A673 (cell line): ENCODE measurements at regions not wholly inside any gene's neighbourhood (a gene's known extent, or its start where the extent isn't known, plus 50 kb on each side); places are given as distances from the start of the nearest gene placed in this dataset.
"Not testable (repeated sequence)": the region's sequence is repeated elsewhere in the genome, so short reads cannot be mapped to it uniquely, and the experiment has no call there.

Experiments used
- BruUV-seq: library from RNA; stranded (reverse); fragments of 400-500 nt; replicated peaks from 2 replicates; lab custom pipeline; 2021; lab: Mats Ljungman, UMichigan
- CTCF ChIA-PET: fragments of 300-600 bp; sonication (Branson Sonifier 250); formaldehyde crosslinking; loops from one replicate; lab custom pipeline; 2022; ENCODE audit warnings: antibody characterized with exemption; lab: Charles Lee
- POLR2A ChIA-PET: fragments of 300-600 bp; sonication (Branson Sonifier 250); formaldehyde crosslinking; loops from one replicate; lab custom pipeline; 2022; ENCODE audit warnings: antibody characterized with exemption; ENCODE audit not compliant: low non-redundant PET; lab: Charles Lee
- DNase-seq: peaks from one replicate; pipeline ENCODE4 v3.0.0-alpha.2; 2015; ENCODE audit warnings: low spot score
- H3K27ac ChIP-seq: fragments of 200-600 bp; sonication (generic); 2 replicates; pipeline ENCODE4 v1.5.1; 2016; ENCODE audit warnings: mixed run types, low read depth, mild to moderate bottlenecking, mixed read lengths, antibody characterized with exemption, low read length; ENCODE audit not compliant: poor library complexity, severe bottlenecking
- H3K27me3 ChIP-seq: fragments of 200-600 bp; sonication (generic); replicated peaks from 2 replicates; pipeline ENCODE4 v1.6.1; 2017; ENCODE audit warnings: mixed run types, low read depth, mild to moderate bottlenecking, mixed read lengths, antibody characterized with exemption, low read length; ENCODE audit not compliant: insufficient read depth, poor library complexity
- H3K36me3 ChIP-seq: fragments of 200-600 bp; sonication (generic); 2 replicates; pipeline ENCODE4 v1.6.1; 2016; ENCODE audit warnings: mixed run types, mild to moderate bottlenecking, mixed read lengths, antibody characterized with exemption, low read length; ENCODE audit not compliant: insufficient read depth, poor library complexity, severe bottlenecking
- H3K4me1 ChIP-seq: fragments of 200-600 bp; sonication (generic); 2 replicates; pipeline ENCODE4 v1.6.1; 2017; ENCODE audit warnings: mixed run types, mild to moderate bottlenecking, mixed read lengths, antibody characterized with exemption, low read length; ENCODE audit not compliant: insufficient read depth, poor library complexity, severe bottlenecking
- H3K4me3 ChIP-seq: fragments of 200-600 bp; sonication (generic); 2 replicates; pipeline ENCODE4 v1.5.1; 2016; ENCODE audit warnings: low read depth, mixed run types, mild to moderate bottlenecking, mixed read lengths, low read length; ENCODE audit not compliant: poor library complexity, severe bottlenecking
- H3K9me3 ChIP-seq: fragments of 200-600 bp; sonication (generic); 2 replicates; pipeline ENCODE4 v1.6.1; 2016; ENCODE audit warnings: mixed run types, low read depth, mild to moderate bottlenecking, mixed read lengths, antibody characterized with exemption, low read length; ENCODE audit not compliant: poor library complexity, severe bottlenecking
- CTCF ChIP-seq: fragments of 300-800, 200-600 bp; sonication (generic); conservative IDR thresholded peaks from 2 replicates; pipeline ENCODE4 v1.5.1; 2017; ENCODE audit warnings: low read depth, mild to moderate bottlenecking, antibody characterized with exemption, low read length, moderate library complexity, mixed read lengths
- EZH2 ChIP-seq: fragments of 200-600 bp; sonication (generic); IDR thresholded peaks from 2 replicates; pipeline ENCODE4 v1.6.1; 2017; ENCODE audit warnings: borderline replicate concordance, low read depth, mild to moderate bottlenecking, mixed read lengths, antibody characterized with exemption, low read length; ENCODE audit not compliant: poor library complexity, severe bottlenecking
- intact Hi-C: fragments of 100-400 bp; cut with micrococcal nuclease; formaldehyde crosslinking; loops from one replicate; pipeline ENCODE4 v1.10.0; 2022; ENCODE audit not compliant: unreplicated experiment

GRCh38 chr4:153096344-153096743 is 107.9 kb upstream of the TRIM2 start:
- no peaks in the 10 kb centered on the region for H3K4me1 ChIP-seq
- DNase-seq: no peak
- no peak overlapping the region for H3K4me3 ChIP-seq
- H3K36me3 ChIP-seq: no peaks in the 10 kb centered on the region
- H3K27ac ChIP-seq: no peak overlapping the region
- H3K27me3 ChIP-seq: no peaks in the 10 kb centered on the region
- no peak for TF ChIP-seq EZH2
- no peak for TF ChIP-seq CTCF
- intact Hi-C loops: no loop called here
- H3K9me3 ChIP-seq: no peaks in the 10 kb centered on the region
- POLR2A ChIA-PET: no interaction called here
- CTCF ChIA-PET: interaction anchor here (0.6 kb wide), 1 partner anchor 1458 kb away, joined by 3 read pairs; no protein-coding TSS in a partner anchor
- no TSS peak for BruUV-seq

DNA sequence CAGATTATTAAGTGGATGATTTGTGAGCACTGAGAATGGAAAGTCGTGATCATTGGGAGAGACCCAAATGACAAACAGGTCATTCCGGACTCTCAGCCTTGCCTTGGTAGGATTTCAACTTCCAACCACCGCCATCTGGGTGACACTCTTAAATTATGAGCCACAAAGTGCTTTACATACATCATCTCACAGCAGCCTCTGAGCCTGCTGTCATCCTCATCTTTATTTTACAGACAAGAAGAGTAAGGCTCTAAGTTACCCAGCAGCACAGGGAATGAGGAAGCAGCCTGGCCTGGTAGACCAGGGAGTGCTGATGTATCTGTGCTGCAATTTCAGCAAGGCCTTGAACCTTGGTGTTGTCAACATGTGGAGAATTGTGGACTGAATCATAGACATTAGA is 105.8 kb upstream of the TRIM2 start:
- no peak for TF ChIP-seq EZH2
- no peak for TF ChIP-seq CTCF
- H3K36me3 ChIP-seq: no peaks in the 10 kb centered on the region
- no peak for DNase-seq
- POLR2A ChIA-PET: no interaction called here
- intact Hi-C loops: no loop called here
- no peaks in the 10 kb centered on the region for H3K27me3 ChIP-seq
- CTCF ChIA-PET: interaction anchor here (0.6 kb wide), 1 partner anchor 29 kb away, joined by 4 read pairs; no protein-coding TSS in a partner anchor
- no TSS peak for BruUV-seq
- H3K4me1 ChIP-seq: no peaks in the 10 kb centered on the region
- no peak overlapping the region for H3K27ac ChIP-seq
- no peaks in the 10 kb centered on the region for H3K9me3 ChIP-seq
- no peak overlapping the region for H3K4me3 ChIP-seq

GRCh38 chr4:153099391-153100140 is 104.7 kb upstream of the TRIM2 start:
- Histone ChIP-seq H3K36me3 (no peaks in the 10 kb centered on the region), H3K4me3 (no peak overlapping the region), H3K27ac (no peak overlapping the region), H3K27me3 (no peaks in the 10 kb centered on the region), H3K4me1 (no peaks in the 10 kb centered on the region), H3K9me3 (no peaks in the 10 kb centered on the region)
- no TSS peak for BruUV-seq
- TF ChIP-seq EZH2 (no peak), CTCF (no peak)
- DNase-seq: no peak
- POLR2A ChIA-PET: no interaction called here
- intact Hi-C loops: no loop called here
- CTCF ChIA-PET: no interaction called here

DNA sequence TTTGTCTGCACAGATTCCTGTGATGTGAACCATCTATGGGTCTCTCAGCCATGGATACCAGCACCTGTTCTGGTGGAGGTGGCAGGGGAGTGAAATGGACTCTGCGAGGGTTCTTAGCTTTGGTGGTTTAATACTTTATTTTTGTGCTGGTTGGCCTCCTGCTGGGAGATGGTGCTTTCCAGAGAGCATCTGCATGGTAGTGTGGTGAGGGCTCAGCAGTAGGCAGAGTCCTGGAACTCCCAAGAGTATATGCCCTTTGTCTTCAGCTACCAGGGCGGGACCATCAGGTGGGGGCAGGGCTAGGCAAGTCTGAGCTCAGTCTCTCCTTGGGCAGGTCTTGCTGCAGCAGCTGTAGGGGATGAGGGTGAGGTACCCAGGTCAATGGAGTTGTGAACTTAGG is 97.5 kb upstream of the TRIM2 start:
- CTCF ChIA-PET, POLR2A ChIA-PET, H3K9me3 ChIP-seq, H3K36me3 ChIP-seq, H3K4me3 ChIP-seq, BruUV-seq, H3K27ac ChIP-seq, H3K27me3 ChIP-seq, intact Hi-C loops, DNase-seq, H3K4me1 ChIP-seq: not testable (repeated sequence)
